ENCODE measurements at regions not wholly inside any gene's neighbourhood (a gene's known extent, or its start where the extent isn't known, plus 50 kb on each side); places are given as distances from the start of the nearest gene placed in this dataset.
A peak's percentile ranks its signal among the peaks of the same experiment; 100 is the strongest.
"Not testable (repeated sequence)": the region's sequence is repeated elsewhere in the genome, so short reads cannot be mapped to it uniquely, and the experiment has no call there.

- no peak for DNase-seq
- Histone ChIP-seq H3K27ac (no peak overlapping the region), H3K36me3 (no peaks in the 10 kb centered on the region), H3K4me3 (no peak overlapping the region), H3K27me3 (no peaks in the 10 kb centered on the region), H3K4me1 (no peaks in the 10 kb centered on the region), H3K9ac (ENCODE audit: low read depth in 2 of 2, low read length in 2 of 2) (no peak overlapping the region), H3K9me3 (no peaks in the 10 kb centered on the region)
- TF ChIP-seq CTCF (IDR thresholded peaks at IDR 0.05): no peak
- intact Hi-C loops (cut with DNase I): loop anchor here (10.0 kb wide), 1 partner anchor 811 kb away; no protein-coding TSS in a partner anchor
Observed at GRCh38 chr4:82276332-82276640, 97.5 kb downstream of the HNRNPD start.

GRCh38 chr4:82275431-82276331 is 98.1 kb downstream of the HNRNPD start:
- Histone ChIP-seq H3K9ac (ENCODE audit: low read depth in 2 of 2, low read length in 2 of 2) (no peak overlapping the region), H3K27ac (no peak overlapping the region), H3K4me3 (no peak overlapping the region), H3K9me3 (no peaks in the 10 kb centered on the region), H3K27me3 (no peaks in the 10 kb centered on the region), H3K4me1 (no peaks in the 10 kb centered on the region), H3K36me3 (no peaks in the 10 kb centered on the region)
- no peak for DNase-seq
- intact Hi-C loops (cut with DNase I): loop anchor here (10.0 kb wide), 1 partner anchor 811 kb away; no protein-coding TSS in a partner anchor
- TF ChIP-seq CTCF (IDR thresholded peaks at IDR 0.05): no peak

GRCh38 chr4:82274700-82275099 is 99.1 kb downstream of the HNRNPD start:
- not testable (repeated sequence) for H3K4me3 ChIP-seq; H3K9me3 ChIP-seq; H3K36me3 ChIP-seq; H3K4me1 ChIP-seq; H3K27me3 ChIP-seq; H3K27ac ChIP-seq; H3K9ac ChIP-seq (ENCODE audit: low read depth in 2 of 2, low read length in 2 of 2); DNase-seq
- intact Hi-C loops (cut with DNase I): loop anchor here (10.0 kb wide), 1 partner anchor 810 kb away; no protein-coding TSS in a partner anchor

GRCh38 chr4:82272523-82272922 is 101.3 kb downstream of the HNRNPD start:
- not testable (repeated sequence) for H3K36me3 ChIP-seq; H3K9ac ChIP-seq (ENCODE audit: low read depth in 2 of 2, low read length in 2 of 2); H3K9me3 ChIP-seq; H3K27me3 ChIP-seq; H3K4me3 ChIP-seq; H3K4me1 ChIP-seq; DNase-seq; H3K27ac ChIP-seq
- intact Hi-C loops (cut with DNase I): loop anchor here (10.0 kb wide), 1 partner anchor 808 kb away; no protein-coding TSS in a partner anchor

- not testable (repeated sequence) for H3K9ac ChIP-seq (ENCODE audit: low read depth in 2 of 2, low read length in 2 of 2); H3K27me3 ChIP-seq; H3K27ac ChIP-seq; H3K36me3 ChIP-seq; H3K4me1 ChIP-seq; H3K9me3 ChIP-seq; H3K4me3 ChIP-seq
- peak; percentile 37 for DNase-seq
- intact Hi-C loops (cut with DNase I): loop anchor here (10.0 kb wide), 1 partner anchor 807 kb away; no protein-coding TSS in a partner anchor
Observed at GRCh38 chr4:82271915-82272480, 101.8 kb downstream of the HNRNPD start.

- Histone ChIP-seq H3K9ac (ENCODE audit: low read depth in 2 of 2, low read length in 2 of 2) (no peak overlapping the region), H3K4me1 (no peaks in the 10 kb centered on the region), H3K27me3 (no peaks in the 10 kb centered on the region), H3K9me3 (no peaks in the 10 kb centered on the region), H3K36me3 (no peaks in the 10 kb centered on the region), H3K27ac (no peak overlapping the region), H3K4me3 (no peak overlapping the region)
- intact Hi-C loops (cut with DNase I): loop anchor here (5.0 kb wide), 1 partner anchor 862 kb away; no protein-coding TSS in a partner anchor
- no peak for TF ChIP-seq CTCF (IDR thresholded peaks at IDR 0.05)
- DNase-seq: no peak
Observed at GRCh38 chr4:82268826-82269193, 105.0 kb downstream of the HNRNPD start.

Measured in colonic mucosa (tissue), 4 donors.